Peyer's patch (tissue), 4 donors: ENCODE measurements at regions not wholly inside any gene's neighbourhood (a gene's known extent, or its start where the extent isn't known, plus 50 kb on each side); places are given as distances from the start of the nearest gene placed in this dataset.

ENCODE experiments used
- POLR2A ChIP-seq, 2 donors: fragments of 450-650 bp; IDR thresholded peaks; one replicate each; pipeline ENCODE4 v1.5.1; 2017; ENCODE audit warnings: antibody characterized with exemption in 2 of 2, mild to moderate bottlenecking in 2 of 2, moderate library complexity in 2 of 2
- TF ChIP-seq, protein P1 (sequence below), 6 experiments: fragments of 450-650 bp in 4 of 6; fragments of 200-600 bp in 2 of 6; sonication (generic) in 1 of 6; IDR thresholded peaks; one replicate each; pipeline ENCODE4 v1.5.1; 2017 to 2019; ENCODE audit warnings: antibody characterized with exemption in 6 of 6, mild to moderate bottlenecking in 3 of 6, moderate library complexity in 1 of 6

DNA sequence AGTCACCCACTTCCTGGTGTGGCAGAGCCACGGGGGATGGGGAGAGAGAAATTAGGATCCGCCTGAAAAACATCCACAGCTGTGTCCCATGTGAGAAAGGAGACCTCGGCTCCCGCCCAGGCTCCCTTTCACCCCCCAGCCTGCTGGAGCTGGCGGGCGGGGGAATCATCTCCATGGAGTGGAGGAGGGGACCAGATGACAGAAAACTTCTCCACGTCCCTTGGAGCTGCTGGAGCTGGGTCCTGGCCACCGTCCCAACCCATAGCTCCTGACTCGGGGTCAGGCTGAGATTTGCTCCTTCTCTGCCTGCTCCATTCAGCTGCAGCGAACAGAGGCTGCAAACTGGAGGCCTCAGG is 113.8 kb downstream of the CEBPB start:
- no peak for TF ChIP-seq POLR2A (IDR thresholded peaks at IDR 0.05)
- TF ChIP-seq, protein P1, sequence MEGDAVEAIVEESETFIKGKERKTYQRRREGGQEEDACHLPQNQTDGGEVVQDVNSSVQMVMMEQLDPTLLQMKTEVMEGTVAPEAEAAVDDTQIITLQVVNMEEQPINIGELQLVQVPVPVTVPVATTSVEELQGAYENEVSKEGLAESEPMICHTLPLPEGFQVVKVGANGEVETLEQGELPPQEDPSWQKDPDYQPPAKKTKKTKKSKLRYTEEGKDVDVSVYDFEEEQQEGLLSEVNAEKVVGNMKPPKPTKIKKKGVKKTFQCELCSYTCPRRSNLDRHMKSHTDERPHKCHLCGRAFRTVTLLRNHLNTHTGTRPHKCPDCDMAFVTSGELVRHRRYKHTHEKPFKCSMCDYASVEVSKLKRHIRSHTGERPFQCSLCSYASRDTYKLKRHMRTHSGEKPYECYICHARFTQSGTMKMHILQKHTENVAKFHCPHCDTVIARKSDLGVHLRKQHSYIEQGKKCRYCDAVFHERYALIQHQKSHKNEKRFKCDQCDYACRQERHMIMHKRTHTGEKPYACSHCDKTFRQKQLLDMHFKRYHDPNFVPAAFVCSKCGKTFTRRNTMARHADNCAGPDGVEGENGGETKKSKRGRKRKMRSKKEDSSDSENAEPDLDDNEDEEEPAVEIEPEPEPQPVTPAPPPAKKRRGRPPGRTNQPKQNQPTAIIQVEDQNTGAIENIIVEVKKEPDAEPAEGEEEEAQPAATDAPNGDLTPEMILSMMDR (IDR thresholded peaks at IDR 0.05), result no peak
